ENCODE measurements at regions not wholly inside any gene's neighbourhood (a gene's known extent, or its start where the extent isn't known, plus 50 kb on each side); places are given as distances from the start of the nearest gene placed in this dataset.

GRCh38 chr9:89869793-89870580 lies 265.2 kb downstream of the GADD45G start:
- Histone ChIP-seq H3K9me3 (no peaks in the 10 kb centered on the region), H3K79me2 (ENCODE audit: insufficient read depth) (no peaks in the 10 kb centered on the region), H3K4me2 (no peak overlapping the region), H4K20me1 (ENCODE audit: insufficient read depth) (no peaks in the 10 kb centered on the region), H3K27me3 (ENCODE audit: insufficient read depth) (no peaks in the 10 kb centered on the region), H2AFZ (ENCODE audit: low read depth) (no peak overlapping the region), H3K9me2 (no peaks in the 10 kb centered on the region), H3K36me3 (replicated peaks in 1 of 2; ENCODE audit: control insufficient read depth in 1 of 2, insufficient read depth in 2 of 2, low read length in 1 of 2) (no peaks in the 10 kb centered on the region), H3K4me1 (ENCODE audit: control insufficient read depth in 1 of 2, insufficient read depth in 2 of 2, low read depth in 1 of 2, low read length in 1 of 2) (peaks cover 0 to 13% of the 10 kb centered on the region in 2 experiments; a peak in 1 of 4 replicates), H3K4me3 (ENCODE audit: low read depth in 2 of 2, low read length in 1 of 2) (no peak overlapping the region), H3K27ac (ENCODE audit: low read depth in 2 of 2, low read length in 1 of 2) (no peak overlapping the region), H3K9ac (no peak overlapping the region), H3F3A (replicated peaks; ENCODE audit: insufficient read depth) (no peaks in the 10 kb centered on the region)
- CTCF ChIA-PET = interaction anchor here (0.8 to 1.1 kb wide), 2 partner anchors 9 to 17 kb away, joined by 3 read pairs; no protein-coding TSS in a partner anchor
- no peak for DNase-seq
- no peak for TF ChIP-seq FOXJ3 (CRISPR knock-in tag; IDR thresholded peaks at IDR 0.05)
- no peak for TF ChIP-seq ELF1 (IDR thresholded peaks at IDR 0.05)
- TF ChIP-seq CHD2 (IDR thresholded peaks at IDR 0.05; ENCODE audit: low read length, partially characterized antibody) = no peak
- no peak for TF ChIP-seq EZH2phosphoT487 (IDR thresholded peaks at IDR 0.05; ENCODE audit: borderline replicate concordance, low read depth)
- no peak for TF ChIP-seq GATA2 (CRISPR knock-in tag; IDR thresholded peaks at IDR 0.05)
- no peak for TF ChIP-seq JUND (IDR thresholded peaks at IDR 0.05)
- TF ChIP-seq USF2 (IDR thresholded peaks at IDR 0.05; ENCODE audit: borderline replicate concordance, low read depth, low read length) = no peak
- TF ChIP-seq YY1 (IDR thresholded peaks at IDR 0.05; ENCODE audit: low read depth) = no peak
- no peak for TF ChIP-seq TCF12 (IDR thresholded peaks at IDR 0.05)
- TF ChIP-seq FOSL2 (IDR thresholded peaks at IDR 0.05; ENCODE audit: borderline replicate concordance, low read depth) = no peak
- no peak for TF ChIP-seq NFIC (IDR thresholded peaks at IDR 0.05; ENCODE audit: borderline replicate concordance)
- TF ChIP-seq, protein P1, sequence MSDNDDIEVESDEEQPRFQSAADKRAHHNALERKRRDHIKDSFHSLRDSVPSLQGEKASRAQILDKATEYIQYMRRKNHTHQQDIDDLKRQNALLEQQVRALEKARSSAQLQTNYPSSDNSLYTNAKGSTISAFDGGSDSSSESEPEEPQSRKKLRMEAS (IDR thresholded peaks at IDR 0.05; ENCODE audit: low read depth) = no peak
- no peak for TF ChIP-seq RAD21 (IDR thresholded peaks at IDR 0.05; ENCODE audit: low read length)
- POLR2A ChIA-PET = no interaction called here
- 48% methylated on average over 7 of the region's 7 CpGs for whole genome bisulfite sequencing (ENCODE audit: low lambda C conversion rate)

- WGBS (ENCODE audit: low lambda C conversion rate) = 59% methylated on average over 3 of the region's 5 CpGs
- Histone ChIP-seq H3F3A (replicated peaks; ENCODE audit: insufficient read depth) (no peaks in the 10 kb centered on the region), H2AFZ (ENCODE audit: low read depth) (no peak overlapping the region), H3K4me3 (ENCODE audit: low read depth in 2 of 2, low read length in 1 of 2) (no peak overlapping the region), H3K27me3 (ENCODE audit: insufficient read depth) (no peaks in the 10 kb centered on the region), H3K36me3 (replicated peaks in 1 of 2; ENCODE audit: control insufficient read depth in 1 of 2, insufficient read depth in 2 of 2, low read length in 1 of 2) (no peaks in the 10 kb centered on the region), H3K79me2 (ENCODE audit: insufficient read depth) (no peaks in the 10 kb centered on the region), H3K9me3 (no peaks in the 10 kb centered on the region), H3K4me1 (ENCODE audit: control insufficient read depth in 1 of 2, insufficient read depth in 2 of 2, low read depth in 1 of 2, low read length in 1 of 2) (peaks cover 0 to 19% of the 10 kb centered on the region in 2 experiments; a peak in 1 of 4 replicates), H4K20me1 (ENCODE audit: insufficient read depth) (no peaks in the 10 kb centered on the region), H3K4me2 (no peak overlapping the region), H3K9ac (no peak overlapping the region), H3K9me2 (no peaks in the 10 kb centered on the region), H3K27ac (ENCODE audit: low read depth in 2 of 2, low read length in 1 of 2) (no peak overlapping the region)
- no peak for DNase-seq
- ChIA-PET CTCF (interaction anchor here (1.1 kb wide), 1 partner anchor 269 kb away, joined by 3 read pairs; no protein-coding TSS in a partner anchor), POLR2A (no interaction called here)
- TF ChIP-seq USF2 (IDR thresholded peaks at IDR 0.05; ENCODE audit: borderline replicate concordance, low read depth, low read length) (no peak), RXRA (IDR thresholded peaks at IDR 0.05; ENCODE audit: borderline replicate concordance, low read depth) (no peak), NFIC (IDR thresholded peaks at IDR 0.05; ENCODE audit: borderline replicate concordance) (no peak), SMC3 (IDR thresholded peaks at IDR 0.05; ENCODE audit: low read depth, low read length) (no peak)
- TF ChIP-seq, protein P2, sequence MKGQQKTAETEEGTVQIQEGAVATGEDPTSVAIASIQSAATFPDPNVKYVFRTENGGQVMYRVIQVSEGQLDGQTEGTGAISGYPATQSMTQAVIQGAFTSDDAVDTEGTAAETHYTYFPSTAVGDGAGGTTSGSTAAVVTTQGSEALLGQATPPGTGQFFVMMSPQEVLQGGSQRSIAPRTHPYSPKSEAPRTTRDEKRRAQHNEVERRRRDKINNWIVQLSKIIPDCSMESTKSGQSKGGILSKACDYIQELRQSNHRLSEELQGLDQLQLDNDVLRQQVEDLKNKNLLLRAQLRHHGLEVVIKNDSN (IDR thresholded peaks at IDR 0.05; ENCODE audit: borderline replicate concordance, low read depth) = no peak
Observed at GRCh38 chr9:89871871-89872331, 267.1 kb downstream of the GADD45G start.

All from SK-N-SH (cell line).